ENCODE measurements at regions not wholly inside any gene's neighbourhood (a gene's known extent, or its start where the extent isn't known, plus 50 kb on each side); places are given as distances from the start of the nearest gene placed in this dataset.

- TF ChIP-seq EZH2 (IDR thresholded peaks at IDR 0.05; ENCODE audit: insufficient read depth, poor library complexity, severe bottlenecking), result no peak
- no peak for TF ChIP-seq EZH2phosphoT487 (IDR thresholded peaks at IDR 0.05; ENCODE audit: insufficient read depth, low read depth)
Observed at GRCh38 chr6:164211254-164211653, 796.7 kb downstream of the QKI start.
